HEK293 (cell line): ENCODE measurements at regions not wholly inside any gene's neighbourhood (a gene's known extent, or its start where the extent isn't known, plus 50 kb on each side); places are given as distances from the start of the nearest gene placed in this dataset.

Source experiments
- CTCF ChIA-PET: fragments of 350-600 bp; formaldehyde crosslinking; extraction: SDS; loops from one replicate; lab custom pipeline; 2021; ENCODE audit warnings: antibody characterized with exemption; lab: Yijun Ruan, JAX
- POLR2A ChIA-PET: fragments of 300-600 bp; formaldehyde crosslinking; extraction: SDS; loops from one replicate; lab custom pipeline; 2020; ENCODE audit warnings: antibody characterized with exemption, inconsistent platforms; lab: Yijun Ruan, JAX
- H3K27ac ChIP-seq: fragments of 200-500 bp; sonication (Bioruptor generic); 2 replicates; pipeline ENCODE4 v1.5.1; 2014; ENCODE audit warnings: low read depth, low read length, control low read depth, inconsistent platforms; ENCODE audit errors: extremely low read depth
- H3K36me3 ChIP-seq, 2 experiments: fragments of 200-500 bp in 1 of 2; sonication (Bioruptor generic) in 1 of 2; 1 replicate in 1 of 2; 2 replicates in 1 of 2; pipeline ENCODE4 v1.5.1; 2014 to 2017; ENCODE audit warnings: inconsistent platforms in 2 of 2, low read length in 2 of 2; ENCODE audit not compliant: control insufficient read depth in 2 of 2, insufficient read depth in 1 of 2
- H3K4me1 ChIP-seq: fragments of 200-500 bp; sonication (Bioruptor generic); 2 replicates; pipeline ENCODE4 v1.5.1; 2014; ENCODE audit warnings: mild to moderate bottlenecking, low read length, inconsistent platforms; ENCODE audit not compliant: control insufficient read depth, insufficient read depth
- H3K4me3 ChIP-seq: 2 replicates; pipeline ENCODE4 v1.5.1; 2011; ENCODE audit warnings: low read depth, mild to moderate bottlenecking, control low read depth, low read length, moderate library complexity
- H3K9me3 ChIP-seq: fragments of 200-500 bp; sonication (Bioruptor generic); 2 replicates; pipeline ENCODE4 v1.5.1; 2014; ENCODE audit warnings: low read depth, low read length, inconsistent platforms; ENCODE audit not compliant: control insufficient read depth, insufficient read depth
- BCL11B ChIP-seq: fragments of 450-650 bp; formaldehyde crosslinking; IDR thresholded peaks from 2 replicates; pipeline ENCODE4 v1.5.1; 2016; ENCODE audit warnings: low read depth, missing biosample characterization, missing genetic modification characterization
- GFI1B ChIP-seq: fragments of 450-650 bp; formaldehyde crosslinking; IDR thresholded peaks from 2 replicates; pipeline ENCODE4 v1.5.1; 2016; ENCODE audit warnings: missing biosample characterization, missing genetic modification characterization
- GLIS2 ChIP-seq: fragments of 450-650 bp; formaldehyde crosslinking; IDR thresholded peaks from 2 replicates; pipeline ENCODE4 v1.5.1; 2016; ENCODE audit warnings: missing biosample characterization, missing genetic modification characterization
- KLF16 ChIP-seq: fragments of 450-650 bp; formaldehyde crosslinking; IDR thresholded peaks from 2 replicates; pipeline ENCODE4 v1.5.1; 2017; ENCODE audit warnings: missing biosample characterization, missing genetic modification characterization
- KLF9 ChIP-seq: fragments of 450-650 bp; formaldehyde crosslinking; IDR thresholded peaks from 2 replicates; pipeline ENCODE4 v1.5.1; 2016; ENCODE audit warnings: missing biosample characterization, missing genetic modification characterization, low read depth
- SCRT1 ChIP-seq: fragments of 450-650 bp; formaldehyde crosslinking; IDR thresholded peaks from 2 replicates; pipeline ENCODE4 v1.5.1; 2016; ENCODE audit warnings: missing biosample characterization, missing genetic modification characterization, borderline replicate concordance
- ZBTB8A ChIP-seq: fragments of 450-650 bp; formaldehyde crosslinking; IDR thresholded peaks from 2 replicates; pipeline ENCODE4 v1.5.1; 2016; ENCODE audit warnings: missing biosample characterization, missing genetic modification characterization
- ZIC2 ChIP-seq: fragments of 450-650 bp; formaldehyde crosslinking; IDR thresholded peaks from 2 replicates; pipeline ENCODE4 v1.5.1; 2016; ENCODE audit warnings: missing biosample characterization, missing genetic modification characterization
- ZNF10 ChIP-seq: fragments of 450-650 bp; formaldehyde crosslinking; IDR thresholded peaks from 2 replicates; pipeline ENCODE4 v1.5.1; 2017; ENCODE audit warnings: missing biosample characterization, missing genetic modification characterization
- ZNF23 ChIP-seq: fragments of 450-650 bp; formaldehyde crosslinking; IDR thresholded peaks from 2 replicates; pipeline ENCODE4 v1.5.1; 2016; ENCODE audit warnings: missing biosample characterization, missing genetic modification characterization, borderline replicate concordance
- ZNF366 ChIP-seq: fragments of 450-650 bp; formaldehyde crosslinking; conservative IDR thresholded peaks from 2 replicates; pipeline ENCODE4 v1.5.1; 2016; ENCODE audit warnings: missing biosample characterization, missing genetic modification characterization
- ZNF416 ChIP-seq: fragments of 450-650 bp; formaldehyde crosslinking; IDR thresholded peaks from 2 replicates; pipeline ENCODE4 v1.5.1; 2016; ENCODE audit warnings: missing biosample characterization, missing genetic modification characterization
- ZNF626 ChIP-seq: fragments of 450-650 bp; sonication (Bioruptor Pico); formaldehyde crosslinking; IDR thresholded peaks from 2 replicates; pipeline ENCODE4 v1.5.1; 2018; ENCODE audit warnings: missing biosample characterization, missing genetic modification characterization, inconsistent platforms
- ZNF747 ChIP-seq: fragments of 450-650 bp; formaldehyde crosslinking; IDR thresholded peaks from 2 replicates; pipeline ENCODE4 v1.5.1; 2016; ENCODE audit warnings: missing biosample characterization, missing genetic modification characterization
- ZNF76 ChIP-seq: fragments of 450-650 bp; formaldehyde crosslinking; IDR thresholded peaks from 2 replicates; pipeline ENCODE4; 2016; ENCODE audit warnings: low read depth, missing biosample characterization, missing genetic modification characterization, borderline replicate concordance
- TF ChIP-seq, protein P1 (sequence below): fragments of 450-650 bp; formaldehyde crosslinking; IDR thresholded peaks from 2 replicates; pipeline ENCODE4 v1.5.1; 2016; ENCODE audit warnings: missing biosample characterization, missing genetic modification characterization
- TF ChIP-seq, protein P2 (sequence below): fragments of 450-650 bp; formaldehyde crosslinking; IDR thresholded peaks from 2 replicates; pipeline ENCODE4 v1.5.1; 2017; ENCODE audit warnings: missing biosample characterization, missing genetic modification characterization
- TF ChIP-seq, protein P3 (sequence below): fragments of 450-650 bp; IDR thresholded peaks from 2 replicates; pipeline ENCODE4 v1.5.1; 2018; ENCODE audit warnings: missing biosample characterization, missing genetic modification characterization

DNA sequence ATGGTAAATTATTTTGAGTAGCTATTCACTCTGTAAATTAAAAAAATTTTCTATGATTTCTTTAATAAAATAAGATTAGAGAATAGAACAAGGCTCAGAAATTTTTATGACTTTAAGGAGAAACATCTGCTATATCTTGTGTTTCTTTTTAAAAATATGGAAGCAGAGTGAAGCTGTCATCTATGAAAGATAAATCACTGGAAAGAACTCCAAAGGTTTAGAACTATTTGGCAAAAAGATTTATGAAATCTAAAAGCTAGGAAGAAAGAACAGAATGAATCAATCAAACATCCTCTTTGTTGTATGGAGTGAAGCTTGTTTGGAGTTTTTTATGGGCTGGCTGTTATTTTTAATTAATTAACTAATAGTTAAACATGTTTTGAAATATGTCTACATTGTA lies 89.8 kb upstream of the ACTBL2 start (continued):
- TF ChIP-seq, protein P1, sequence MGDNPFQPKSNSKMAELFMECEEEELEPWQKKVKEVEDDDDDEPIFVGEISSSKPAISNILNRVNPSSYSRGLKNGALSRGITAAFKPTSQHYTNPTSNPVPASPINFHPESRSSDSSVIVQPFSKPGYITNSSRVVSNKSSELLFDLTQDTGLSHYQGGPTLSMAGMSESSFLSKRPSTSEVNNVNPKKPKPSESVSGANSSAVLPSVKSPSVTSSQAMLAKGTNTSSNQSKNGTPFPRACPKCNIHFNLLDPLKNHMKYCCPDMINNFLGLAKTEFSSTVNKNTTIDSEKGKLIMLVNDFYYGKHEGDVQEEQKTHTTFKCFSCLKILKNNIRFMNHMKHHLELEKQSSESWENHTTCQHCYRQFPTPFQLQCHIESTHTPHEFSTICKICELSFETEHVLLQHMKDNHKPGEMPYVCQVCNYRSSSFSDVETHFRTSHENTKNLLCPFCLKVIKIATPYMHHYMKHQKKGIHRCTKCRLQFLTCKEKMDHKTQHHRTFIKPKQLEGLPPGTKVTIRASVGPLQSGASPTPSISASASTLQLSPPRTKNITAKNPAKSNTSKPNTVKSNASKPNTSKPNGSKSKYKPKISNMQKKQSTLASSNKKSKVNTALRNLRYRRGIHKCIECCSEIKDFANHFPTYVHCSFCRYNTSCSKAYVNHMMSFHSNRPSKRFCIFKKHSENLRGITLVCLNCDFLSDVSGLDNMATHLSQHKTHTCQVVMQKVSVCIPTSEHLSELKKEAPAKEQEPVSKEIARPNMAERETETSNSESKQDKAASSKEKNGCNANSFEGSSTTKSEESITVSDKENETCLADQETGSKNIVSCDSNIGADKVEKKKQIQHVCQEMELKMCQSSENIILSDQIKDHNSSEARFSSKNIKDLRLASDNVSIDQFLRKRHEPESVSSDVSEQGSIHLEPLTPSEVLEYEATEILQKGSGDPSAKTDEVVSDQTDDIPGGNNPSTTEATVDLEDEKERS (tag by site-specific recombination), result no peak
- TF ChIP-seq, all 188 proteins: peak for 0

DNA sequence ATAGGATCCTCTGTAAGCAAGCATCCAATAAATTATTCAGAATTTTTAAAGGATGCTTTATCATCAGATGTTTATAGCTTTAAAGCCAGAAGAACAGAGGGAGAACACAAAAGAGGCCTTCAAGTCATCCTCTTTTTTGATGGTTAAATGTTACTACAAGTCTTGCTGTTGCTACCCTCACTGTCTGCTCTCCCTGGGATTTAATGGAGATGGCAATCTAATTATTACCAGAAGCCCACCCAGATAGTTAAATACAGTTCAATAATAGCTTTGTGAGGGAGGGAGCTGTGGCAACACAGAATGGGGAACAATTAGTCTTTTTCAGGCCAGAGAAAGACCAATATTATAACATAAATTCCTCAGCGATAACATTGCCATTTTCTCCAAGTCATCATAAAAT lies 87.0 kb upstream of the ACTBL2 start:
- no peak for TF ChIP-seq SCRT1 (tag by site-specific recombination)
- TF ChIP-seq GFI1B (tag by site-specific recombination), result no peak
- no peak for TF ChIP-seq ZNF10
- TF ChIP-seq ZNF626 (tag by site-specific recombination), result no peak
- TF ChIP-seq BCL11B, result no peak
- no peak for TF ChIP-seq ZNF76 (tag by site-specific recombination)
- TF ChIP-seq, protein P2, sequence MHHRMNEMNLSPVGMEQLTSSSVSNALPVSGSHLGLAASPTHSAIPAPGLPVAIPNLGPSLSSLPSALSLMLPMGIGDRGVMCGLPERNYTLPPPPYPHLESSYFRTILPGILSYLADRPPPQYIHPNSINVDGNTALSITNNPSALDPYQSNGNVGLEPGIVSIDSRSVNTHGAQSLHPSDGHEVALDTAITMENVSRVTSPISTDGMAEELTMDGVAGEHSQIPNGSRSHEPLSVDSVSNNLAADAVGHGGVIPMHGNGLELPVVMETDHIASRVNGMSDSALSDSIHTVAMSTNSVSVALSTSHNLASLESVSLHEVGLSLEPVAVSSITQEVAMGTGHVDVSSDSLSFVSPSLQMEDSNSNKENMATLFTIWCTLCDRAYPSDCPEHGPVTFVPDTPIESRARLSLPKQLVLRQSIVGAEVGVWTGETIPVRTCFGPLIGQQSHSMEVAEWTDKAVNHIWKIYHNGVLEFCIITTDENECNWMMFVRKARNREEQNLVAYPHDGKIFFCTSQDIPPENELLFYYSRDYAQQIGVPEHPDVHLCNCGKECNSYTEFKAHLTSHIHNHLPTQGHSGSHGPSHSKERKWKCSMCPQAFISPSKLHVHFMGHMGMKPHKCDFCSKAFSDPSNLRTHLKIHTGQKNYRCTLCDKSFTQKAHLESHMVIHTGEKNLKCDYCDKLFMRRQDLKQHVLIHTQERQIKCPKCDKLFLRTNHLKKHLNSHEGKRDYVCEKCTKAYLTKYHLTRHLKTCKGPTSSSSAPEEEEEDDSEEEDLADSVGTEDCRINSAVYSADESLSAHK, result no peak
- no peak for TF ChIP-seq KLF9 (tag by site-specific recombination)
- TF ChIP-seq ZNF747 (tag by site-specific recombination), result no peak
- TF ChIP-seq ZNF366 (tag by site-specific recombination), result no peak
- TF ChIP-seq ZBTB8A (tag by site-specific recombination), result no peak
- TF ChIP-seq ZNF23 (tag by site-specific recombination), result no peak
- TF ChIP-seq ZNF416, result no peak
- TF ChIP-seq, all 188 proteins: peak for 0
- POLR2A ChIA-PET, result no interaction called here

DNA sequence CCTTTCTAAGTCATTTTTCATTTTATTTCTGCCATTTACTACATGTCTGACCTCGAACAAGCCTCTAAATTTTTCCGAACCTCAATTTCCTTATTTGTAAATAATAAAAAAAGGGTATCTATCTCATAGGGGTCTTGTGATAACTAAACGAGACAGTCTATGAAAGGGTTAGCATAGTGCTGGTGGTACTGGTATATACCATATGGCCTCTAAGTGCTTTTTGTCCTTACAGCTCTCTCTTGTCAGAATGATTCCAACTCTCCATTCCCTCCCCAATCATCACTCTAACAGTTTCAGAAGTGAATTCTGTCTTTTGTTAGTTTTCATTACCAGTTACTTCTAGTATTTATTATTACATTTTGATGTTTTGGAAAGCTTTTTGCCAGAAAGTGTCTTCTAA lies 85.5 kb upstream of the ACTBL2 start:
- POLR2A ChIA-PET, result no interaction called here
- no peaks in the 10 kb centered on the region for H3K4me1 ChIP-seq
- no peak overlapping the region for H3K27ac ChIP-seq
- no peaks in the 10 kb centered on the region for H3K9me3 ChIP-seq
- CTCF ChIA-PET, result interaction anchor here (0.6 to 1.3 kb wide), 3 partner anchors 10 to 698 kb away, joined by 3 to 4 read pairs (median 3); no protein-coding TSS in a partner anchor
- H3K36me3 ChIP-seq, result no peaks in the 10 kb centered on the region
- TF ChIP-seq, protein P3, sequence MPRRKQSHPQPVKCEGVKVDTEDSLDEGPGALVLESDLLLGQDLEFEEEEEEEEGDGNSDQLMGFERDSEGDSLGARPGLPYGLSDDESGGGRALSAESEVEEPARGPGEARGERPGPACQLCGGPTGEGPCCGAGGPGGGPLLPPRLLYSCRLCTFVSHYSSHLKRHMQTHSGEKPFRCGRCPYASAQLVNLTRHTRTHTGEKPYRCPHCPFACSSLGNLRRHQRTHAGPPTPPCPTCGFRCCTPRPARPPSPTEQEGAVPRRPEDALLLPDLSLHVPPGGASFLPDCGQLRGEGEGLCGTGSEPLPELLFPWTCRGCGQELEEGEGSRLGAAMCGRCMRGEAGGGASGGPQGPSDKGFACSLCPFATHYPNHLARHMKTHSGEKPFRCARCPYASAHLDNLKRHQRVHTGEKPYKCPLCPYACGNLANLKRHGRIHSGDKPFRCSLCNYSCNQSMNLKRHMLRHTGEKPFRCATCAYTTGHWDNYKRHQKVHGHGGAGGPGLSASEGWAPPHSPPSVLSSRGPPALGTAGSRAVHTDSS (tag by site-specific recombination), result no peak
- TF ChIP-seq KLF16 (tag by site-specific recombination) (no peak), GLIS2 (tag by site-specific recombination) (no peak), ZIC2 (tag by site-specific recombination) (no peak)
- H3K4me3 ChIP-seq, result no peak overlapping the region

More for the DNA sequence above, 87.0 kb upstream of the ACTBL2 start:
- Histone ChIP-seq H3K27ac (no peak overlapping the region), H3K36me3 (no peaks in the 10 kb centered on the region), H3K9me3 (no peaks in the 10 kb centered on the region), H3K4me1 (no peaks in the 10 kb centered on the region), H3K4me3 (no peak overlapping the region)
- CTCF ChIA-PET, result interaction anchor here (0.7 to 0.9 kb wide), 2 partner anchors 68 to 235 kb away, joined by 3 read pairs; no protein-coding TSS in a partner anchor
